Body of pancreas (tissue), 4 donors: ENCODE measurements at regions not wholly inside any gene's neighbourhood (a gene's known extent, or its start where the extent isn't known, plus 50 kb on each side); places are given as distances from the start of the nearest gene placed in this dataset.

Source experiments
- ATAC-seq: fragments of 150-250 bp; one replicate; pipeline ENCODE4 v1.9.1; 2016
- DNase-seq, 4 donors: peaks; one replicate each; pipeline ENCODE4 v3.0.0-alpha.2; 2019
- H3K27ac ChIP-seq, 4 donors: fragments of 200-600 bp; sonication (generic); 1 replicate in 3 of 4; 2 replicates in 1 of 4; pipeline versions ENCODE4 v1.5.1 to v1.6.1; 2016 to 2019; ENCODE audit warnings: mild to moderate bottlenecking in 1 of 4, mixed read lengths in 1 of 4, moderate library complexity in 1 of 4
- H3K27me3 ChIP-seq, 2 donors: fragments of 200-600 bp; sonication (generic); one replicate each; pipeline ENCODE4 v1.6.0; 2016; ENCODE audit warnings: mild to moderate bottlenecking in 1 of 2
- H3K36me3 ChIP-seq, 2 donors: fragments of 200-600 bp; sonication (generic); replicated peaks in 1 of 2; 2 replicates each; pipeline ENCODE4 v1.5.1; 2016; ENCODE audit warnings: low read depth in 2 of 2; ENCODE audit not compliant: insufficient read depth in 1 of 2
- H3K4me1 ChIP-seq: fragments of 200-600 bp; sonication (generic); one replicate; pipeline ENCODE4 v1.6.0; 2016
- H3K4me3 ChIP-seq, 2 donors: fragments of 200-600 bp; sonication (generic); 1 replicate in 1 of 2; 2 replicates in 1 of 2; pipeline ENCODE4 v1.5.1; 2016 to 2019
- H3K9me3 ChIP-seq, 3 donors: fragments of 200-600 bp; sonication (generic); 1 replicate in 2 of 3; 2 replicates in 1 of 3; pipeline ENCODE4 v1.5.1; 2016
- POLR2A ChIP-seq, 3 donors: fragments of 450-650 bp; IDR thresholded peaks; one replicate each; pipeline ENCODE4 v1.6.1; 2016; ENCODE audit warnings: antibody characterized with exemption in 3 of 3, mild to moderate bottlenecking in 2 of 3
- WGBS, 2 donors: methylation state at CpG; one replicate each; pipeline ENCODE4 v1.1.5; 2017; 5-methylcytosine and 5-hydroxymethylcytosine counted together
- intact Hi-C: fragments of 100-400 bp; cut with DNase I; formaldehyde crosslinking; loops from one replicate; pipeline ENCODE4 v1.15.1; 2023
- TF ChIP-seq, protein P1 (sequence below), 7 experiments: fragments of 450-650 bp in 4 of 7; fragments of 200-600 bp in 3 of 7; sonication (generic) in 3 of 7; IDR thresholded peaks; one replicate each; pipeline ENCODE4 v1.5.1; 2016 to 2019; ENCODE audit warnings: antibody characterized with exemption in 7 of 7

- Histone ChIP-seq H3K36me3 (no peaks in the 10 kb centered on the region), H3K4me1 (peaks cover 17% of the 10 kb centered on the region), H3K27ac (no peak overlapping the region), H3K4me3 (no peak overlapping the region), H3K9me3 (no peaks in the 10 kb centered on the region), H3K27me3 (no peaks in the 10 kb centered on the region)
- TF ChIP-seq, protein P1, sequence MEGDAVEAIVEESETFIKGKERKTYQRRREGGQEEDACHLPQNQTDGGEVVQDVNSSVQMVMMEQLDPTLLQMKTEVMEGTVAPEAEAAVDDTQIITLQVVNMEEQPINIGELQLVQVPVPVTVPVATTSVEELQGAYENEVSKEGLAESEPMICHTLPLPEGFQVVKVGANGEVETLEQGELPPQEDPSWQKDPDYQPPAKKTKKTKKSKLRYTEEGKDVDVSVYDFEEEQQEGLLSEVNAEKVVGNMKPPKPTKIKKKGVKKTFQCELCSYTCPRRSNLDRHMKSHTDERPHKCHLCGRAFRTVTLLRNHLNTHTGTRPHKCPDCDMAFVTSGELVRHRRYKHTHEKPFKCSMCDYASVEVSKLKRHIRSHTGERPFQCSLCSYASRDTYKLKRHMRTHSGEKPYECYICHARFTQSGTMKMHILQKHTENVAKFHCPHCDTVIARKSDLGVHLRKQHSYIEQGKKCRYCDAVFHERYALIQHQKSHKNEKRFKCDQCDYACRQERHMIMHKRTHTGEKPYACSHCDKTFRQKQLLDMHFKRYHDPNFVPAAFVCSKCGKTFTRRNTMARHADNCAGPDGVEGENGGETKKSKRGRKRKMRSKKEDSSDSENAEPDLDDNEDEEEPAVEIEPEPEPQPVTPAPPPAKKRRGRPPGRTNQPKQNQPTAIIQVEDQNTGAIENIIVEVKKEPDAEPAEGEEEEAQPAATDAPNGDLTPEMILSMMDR (IDR thresholded peaks at IDR 0.05): no peak
- TF ChIP-seq POLR2A (IDR thresholded peaks at IDR 0.05): no peak
- DNase-seq: no peak
- no peak for ATAC-seq
- intact Hi-C loops: no loop called here
- 67 to 74% methylated on average over 8 of the region's 8 CpGs for whole genome bisulfite sequencing, 2 donors
Observed at GRCh38 chr14:34171431-34172172, 220.7 kb upstream of the EGLN3 start.

GRCh38 chr14:34170882-34171281 lies 220.0 kb upstream of the EGLN3 start:
- no peaks in the 10 kb centered on the region for H3K9me3 ChIP-seq
- TF ChIP-seq, protein P1 (IDR thresholded peaks at IDR 0.05): no peak
- TF ChIP-seq POLR2A (IDR thresholded peaks at IDR 0.05): no peak
- H3K27ac ChIP-seq: no peak overlapping the region
- peaks cover 17% of the 10 kb centered on the region for H3K4me1 ChIP-seq
- DNase-seq (no peak), ATAC-seq (no peak)
- no peak overlapping the region for H3K4me3 ChIP-seq
- WGBS, 2 donors: 92 to 100% methylated on average over 1 of the region's 1 CpG
- no peaks in the 10 kb centered on the region for H3K27me3 ChIP-seq
- H3K36me3 ChIP-seq: no peaks in the 10 kb centered on the region
- intact Hi-C loops: no loop called here

DNA sequence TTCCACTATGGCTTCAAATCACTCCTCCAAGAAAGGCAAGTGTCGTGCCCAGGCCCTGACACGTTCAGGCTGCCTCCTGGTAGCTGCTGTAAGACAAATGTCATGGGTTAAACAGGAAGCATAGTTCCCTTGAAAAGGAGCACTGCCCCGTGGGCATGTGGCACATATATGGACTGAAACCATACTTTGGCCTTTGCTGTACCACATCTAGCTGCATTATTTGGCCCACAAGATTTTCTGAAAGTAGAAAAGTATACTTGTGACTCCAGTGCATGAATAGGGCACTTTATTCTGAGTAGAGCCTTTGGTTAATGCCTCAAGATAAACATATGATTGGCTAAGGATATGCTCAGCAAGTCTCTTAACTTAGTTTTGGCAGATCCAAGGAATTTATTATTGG lies 218.7 kb upstream of the EGLN3 start:
- WGBS, 2 donors: 77 to 79% methylated on average over 3 of the region's 3 CpGs
- ATAC-seq (no peak), DNase-seq (no peak)
- Histone ChIP-seq H3K27me3 (no peaks in the 10 kb centered on the region), H3K9me3 (no peaks in the 10 kb centered on the region), H3K27ac (no peak overlapping the region), H3K4me1 (peaks cover 17% of the 10 kb centered on the region), H3K4me3 (no peak overlapping the region), H3K36me3 (no peaks in the 10 kb centered on the region)
- TF ChIP-seq, protein P1 (IDR thresholded peaks at IDR 0.05): no peak
- no peak for TF ChIP-seq POLR2A (IDR thresholded peaks at IDR 0.05)
- intact Hi-C loops: no loop called here

DNA sequence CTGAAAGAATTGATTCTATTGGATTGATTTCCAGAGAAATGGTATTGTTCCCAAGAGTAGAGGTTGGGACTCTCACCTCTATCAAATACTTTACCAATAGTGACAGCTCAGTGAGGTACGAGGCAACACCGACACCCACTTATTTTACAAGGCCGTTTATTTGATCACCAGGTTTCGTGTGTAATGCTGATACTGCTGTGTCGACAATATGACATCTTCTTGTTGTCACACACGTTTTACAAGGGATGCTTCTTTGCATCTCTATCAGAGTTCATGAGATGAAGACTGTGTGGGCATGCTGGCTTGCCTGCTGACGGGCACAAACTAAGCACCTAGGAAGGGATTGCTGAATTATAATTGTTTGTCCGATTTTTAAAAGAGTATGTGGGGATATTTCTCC lies 217.8 kb upstream of the EGLN3 start:
- TF ChIP-seq, protein P1 (IDR thresholded peaks at IDR 0.05): no peak
- no peak for TF ChIP-seq POLR2A (IDR thresholded peaks at IDR 0.05)
- Histone ChIP-seq H3K27me3 (no peaks in the 10 kb centered on the region), H3K36me3 (no peaks in the 10 kb centered on the region), H3K27ac (no peak overlapping the region), H3K4me3 (no peak overlapping the region), H3K9me3 (no peaks in the 10 kb centered on the region), H3K4me1 (peaks cover 17% of the 10 kb centered on the region)
- no peak for ATAC-seq
- intact Hi-C loops: no loop called here
- WGBS, 2 donors: 65 to 74% methylated on average over 8 of the region's 8 CpGs
- no peak for DNase-seq

- ATAC-seq: no peak
- DNase-seq: no peak
Observed at GRCh38 chr14:34165847-34166350, 215.0 kb upstream of the EGLN3 start.

More at GRCh38 chr14:34165847-34166350, 215.0 kb upstream of the EGLN3 start:
- Histone ChIP-seq H3K27me3 (no peaks in the 10 kb centered on the region), H3K36me3 (no peaks in the 10 kb centered on the region), H3K4me1 (no peaks in the 10 kb centered on the region), H3K4me3 (no peak overlapping the region), H3K9me3 (no peaks in the 10 kb centered on the region), H3K27ac (no peak overlapping the region)
- intact Hi-C loops: no loop called here
- TF ChIP-seq, protein P1 (IDR thresholded peaks at IDR 0.05): no peak
- no peak for TF ChIP-seq POLR2A (IDR thresholded peaks at IDR 0.05)
- 57 to 79% methylated on average over 5 of the region's 5 CpGs for WGBS, 2 donors
